ENCODE measurements at regions not wholly inside any gene's neighbourhood (a gene's known extent, or its start where the extent isn't known, plus 50 kb on each side); places are given as distances from the start of the nearest gene placed in this dataset.
"Not testable (repeated sequence)": the region's sequence is repeated elsewhere in the genome, so short reads cannot be mapped to it uniquely, and the experiment has no call there.

DNA sequence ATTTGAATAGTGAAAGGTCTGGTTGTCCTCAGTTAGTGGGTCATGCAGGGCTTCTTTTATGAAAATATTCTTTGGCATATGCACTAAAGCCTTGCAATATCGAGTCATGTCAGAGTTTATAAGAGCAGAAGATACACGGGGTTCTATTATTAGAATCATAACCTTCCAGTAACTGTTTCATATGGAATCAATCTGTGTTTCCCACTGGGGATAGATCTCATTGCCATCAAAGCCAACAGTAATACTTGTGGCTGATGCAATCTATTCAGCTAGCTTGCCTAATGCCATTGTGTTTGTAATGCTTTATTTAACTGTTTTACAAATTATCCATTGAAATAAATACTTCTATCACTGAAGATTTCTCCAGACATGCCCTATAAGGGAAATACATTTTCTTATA, 746.9 kb upstream of the PCDH9 start:
- DNase-seq = no peak

DNA sequence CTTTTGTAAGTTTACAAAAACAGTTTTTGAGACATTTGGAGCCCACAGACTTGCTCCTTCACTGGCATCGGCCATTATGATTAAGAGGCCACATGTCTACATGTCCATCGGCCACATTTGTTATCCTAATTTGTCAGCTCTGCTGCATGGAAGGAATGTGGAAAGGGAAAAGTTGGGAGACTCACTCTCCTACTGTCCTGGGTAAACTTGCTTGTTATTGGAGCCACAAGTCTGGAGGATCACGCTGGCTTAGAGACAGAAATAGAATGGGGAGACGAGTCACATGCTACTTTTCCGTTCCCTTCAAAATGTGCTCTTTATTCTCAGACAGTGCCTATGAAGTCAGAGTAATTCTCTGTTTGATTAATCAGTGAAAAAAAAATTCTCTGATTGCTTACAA, 741.2 kb upstream of the PCDH9 start:
- no peak for DNase-seq

DNA sequence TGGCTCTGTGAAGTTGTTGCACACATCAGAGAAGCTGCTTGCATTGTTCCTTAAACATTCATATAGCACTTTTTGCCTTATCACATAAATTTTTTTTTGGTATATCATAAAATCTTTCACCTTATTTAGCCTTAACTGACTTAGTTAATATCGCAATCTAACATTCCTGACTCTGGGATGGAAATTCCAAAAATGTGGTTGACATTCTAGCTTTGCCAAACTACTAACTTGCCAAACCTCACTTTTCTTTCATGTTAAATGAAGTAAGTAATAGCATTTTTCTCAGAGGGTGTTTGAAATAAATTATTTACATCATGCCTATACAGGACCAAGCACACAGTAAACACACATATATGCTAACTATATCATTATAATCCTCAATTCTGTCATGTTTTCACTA, 736.9 kb upstream of the PCDH9 start:
- no peak for DNase-seq

DNA sequence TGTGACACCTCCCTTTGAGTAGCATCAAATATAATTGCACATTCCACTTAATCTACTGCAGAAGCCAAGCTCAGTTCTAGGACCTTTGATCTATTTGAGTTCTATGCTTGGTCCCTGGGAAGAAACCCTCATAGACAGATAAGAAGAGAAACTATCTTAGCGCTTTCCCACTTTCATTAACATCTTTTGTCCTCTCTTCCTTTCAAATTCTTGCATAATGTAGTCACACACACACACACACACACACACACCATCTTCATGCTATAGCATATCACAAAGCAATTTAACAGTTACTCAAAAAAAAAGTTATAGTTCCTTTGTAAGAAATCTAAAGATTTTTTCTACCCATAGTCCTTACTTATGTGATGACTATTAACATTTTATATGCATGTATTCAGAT, 735.9 kb upstream of the PCDH9 start:
- DNase-seq = no peak

DNA sequence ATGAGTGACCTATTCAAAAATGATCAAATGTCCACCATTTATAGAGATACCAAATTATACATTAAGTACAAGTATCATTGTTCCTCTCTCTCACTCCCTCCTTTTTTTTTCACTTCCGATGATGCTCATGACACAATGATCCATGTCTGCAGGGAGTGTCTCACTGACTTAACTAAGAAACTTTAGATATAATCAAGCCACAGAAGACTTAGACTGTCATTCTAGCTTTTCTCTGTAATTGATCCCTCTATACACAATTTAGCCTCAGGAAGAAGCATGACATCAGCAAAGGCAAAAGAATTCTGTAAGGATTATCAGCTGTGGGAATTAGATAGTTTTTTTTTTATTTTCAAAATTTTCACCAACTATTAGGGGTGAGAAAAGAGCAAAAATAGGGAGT, 734.9 kb upstream of the PCDH9 start:
- no peak for DNase-seq

DNA sequence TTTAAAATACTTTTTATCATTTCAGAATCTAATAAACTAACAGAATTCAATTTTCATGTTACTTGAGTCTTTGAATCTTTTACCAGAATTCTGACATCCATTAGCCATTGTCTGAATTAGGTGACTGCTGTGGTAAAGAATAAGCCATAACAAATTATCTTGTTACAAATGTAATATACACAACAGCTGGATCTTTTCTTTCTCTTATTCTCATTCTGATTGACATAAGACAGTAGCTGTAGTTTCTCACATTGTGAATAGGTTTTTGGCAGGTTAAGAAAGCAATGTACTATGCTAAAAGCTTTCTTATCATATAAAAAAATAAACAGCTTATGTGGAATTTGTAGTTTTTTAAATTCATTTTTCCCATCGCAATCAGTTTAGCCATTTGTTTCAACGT, 734.0 kb upstream of the PCDH9 start:
- no peak for DNase-seq

DNA sequence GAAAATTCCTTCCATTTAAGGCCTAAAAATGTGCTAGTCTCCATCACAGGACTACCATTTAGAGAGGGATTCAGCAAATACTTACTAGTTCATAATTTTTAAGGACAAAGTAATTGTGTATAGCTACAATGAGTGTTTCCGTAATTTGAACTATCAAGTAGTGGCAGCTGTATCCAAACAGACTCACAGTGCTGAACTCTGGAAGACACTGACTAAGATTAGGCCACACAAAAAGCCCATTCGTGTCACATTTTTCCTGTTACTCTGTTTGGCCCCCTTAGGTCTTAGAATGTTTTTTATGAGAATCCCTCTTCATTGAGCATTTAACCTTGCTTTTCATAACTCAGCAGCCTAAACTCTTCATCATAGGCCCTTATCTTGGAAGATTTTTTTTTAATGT, 731.2 kb upstream of the PCDH9 start:
- DNase-seq = no peak

DNA sequence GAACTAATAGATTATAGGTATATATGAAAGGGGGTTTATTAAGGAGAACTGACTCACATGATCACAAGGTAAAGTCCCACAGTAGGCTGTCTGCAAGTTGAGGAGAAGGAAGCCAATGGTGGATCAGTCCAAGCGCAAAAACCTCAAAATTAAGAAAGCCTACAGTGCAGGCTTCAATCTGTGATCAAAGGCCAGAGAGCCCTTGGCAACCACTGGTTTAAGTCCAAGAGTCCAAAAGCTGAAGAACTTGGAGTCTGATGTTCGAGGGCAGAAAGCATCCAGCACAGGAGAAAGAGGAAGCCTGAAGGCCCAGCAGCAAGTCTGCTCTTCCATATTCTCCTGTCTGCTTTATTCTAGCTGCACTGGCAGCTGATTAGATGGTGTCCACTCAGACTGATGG, 721.3 kb upstream of the PCDH9 start:
- DNase-seq = no peak

DNA sequence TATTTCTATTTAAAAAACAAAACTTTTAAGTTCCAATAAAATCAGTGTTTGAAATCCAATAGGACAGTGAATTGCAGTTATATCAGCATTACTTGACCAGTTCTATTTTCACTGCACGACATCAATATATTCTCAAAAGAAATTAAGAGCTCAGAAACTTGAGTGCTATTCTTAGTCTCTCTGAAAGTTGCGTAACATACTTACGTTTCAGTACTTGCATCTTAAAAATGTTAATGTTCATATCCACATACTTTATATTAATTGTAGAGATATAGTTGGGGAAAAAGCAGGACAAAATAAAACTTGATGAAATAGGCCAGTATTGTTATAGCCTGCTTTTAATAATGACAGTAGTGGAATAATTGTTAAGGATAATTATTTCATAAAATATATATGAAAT, 720.5 kb upstream of the PCDH9 start:
- no peak for DNase-seq

DNA sequence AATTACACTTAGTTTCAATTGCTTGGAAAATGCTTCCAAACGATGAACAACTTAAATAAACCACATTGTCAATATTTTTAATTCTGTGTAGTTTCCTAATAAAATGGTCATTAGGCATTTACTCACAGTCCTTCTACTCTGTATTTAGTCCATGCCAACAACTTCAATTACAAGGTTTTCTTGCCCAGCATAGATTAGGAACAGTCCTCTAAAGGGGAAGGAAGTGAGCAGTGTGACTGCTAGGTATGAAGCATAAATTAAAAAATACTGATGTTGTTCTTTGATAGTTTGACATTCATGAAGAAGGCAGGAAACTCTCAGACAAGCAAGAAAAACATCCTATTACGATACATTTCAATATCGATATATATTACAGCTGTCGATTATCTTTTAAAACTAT, 716.0 kb upstream of the PCDH9 start:
- DNase-seq = no peak

DNA sequence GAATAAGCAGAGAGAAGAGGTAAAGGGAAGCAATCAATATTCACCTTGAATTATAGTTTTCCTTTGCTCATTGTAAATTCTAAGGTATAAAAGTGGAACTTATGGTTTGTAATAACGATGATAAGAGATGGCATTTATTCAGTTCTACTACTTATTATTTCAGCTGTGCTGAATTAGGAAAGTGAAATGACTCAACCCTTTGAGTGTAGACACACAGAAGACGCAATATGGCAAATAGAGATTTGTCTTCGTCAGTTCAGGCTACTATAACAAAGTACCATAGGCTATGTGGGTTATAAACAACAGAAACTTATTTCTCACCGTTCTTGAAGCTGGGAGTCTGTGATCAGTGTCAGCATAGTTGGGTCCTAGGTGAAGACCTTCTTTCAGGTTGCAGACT, 713.0 kb upstream of the PCDH9 start:
- no peak for DNase-seq

DNA sequence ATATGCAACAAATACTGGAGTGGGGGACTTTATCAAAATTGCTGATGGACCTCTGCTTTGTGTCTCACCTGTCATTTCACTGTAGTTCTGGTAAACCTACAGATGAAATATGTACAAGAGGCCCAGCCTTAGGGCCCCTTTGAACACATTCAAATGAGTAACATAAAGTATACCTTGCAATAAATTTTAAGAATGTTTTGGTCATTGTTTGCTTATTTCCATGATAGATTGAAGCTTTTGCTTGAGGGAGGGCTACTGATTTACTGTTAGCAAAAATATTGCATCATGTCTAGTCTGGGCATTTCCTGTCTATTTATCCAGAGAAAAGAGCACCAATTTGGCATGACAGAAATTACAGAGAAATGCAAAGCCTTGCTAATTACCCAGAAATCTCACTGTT, 705.5 kb upstream of the PCDH9 start:
- no peak for DNase-seq

DNA sequence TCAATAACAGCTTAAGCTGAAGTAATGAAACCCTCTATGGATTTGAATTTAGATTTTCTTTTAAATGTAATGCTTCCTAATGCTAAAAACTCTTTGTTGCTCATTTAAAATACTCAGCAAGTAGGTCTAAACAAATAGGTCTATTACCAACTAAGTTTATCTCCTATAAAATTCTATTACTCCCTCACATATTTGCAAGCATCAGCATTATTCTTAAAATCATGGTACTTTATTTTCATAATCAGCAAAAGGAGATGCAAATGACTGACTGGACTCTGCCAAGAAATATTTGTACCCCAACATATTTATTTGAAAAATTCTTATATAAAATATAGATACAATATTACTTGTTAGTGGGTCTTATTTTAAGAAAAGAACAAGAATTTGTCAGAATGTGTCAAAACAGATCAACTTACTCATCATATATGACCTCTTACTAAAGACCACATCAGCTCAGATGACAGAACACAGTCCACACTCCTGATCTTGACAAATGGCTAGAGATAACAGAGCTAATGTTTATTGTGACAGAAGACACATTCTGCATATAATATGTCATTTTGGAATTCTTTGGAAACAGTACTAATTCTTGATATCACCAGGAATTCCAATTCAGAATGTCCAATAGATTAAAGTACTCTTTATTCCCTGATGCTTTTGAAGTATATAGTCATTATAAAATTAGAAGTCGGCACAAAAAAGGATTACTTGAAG, 704.6 kb upstream of the PCDH9 start:
- DNase-seq = no peak

DNA sequence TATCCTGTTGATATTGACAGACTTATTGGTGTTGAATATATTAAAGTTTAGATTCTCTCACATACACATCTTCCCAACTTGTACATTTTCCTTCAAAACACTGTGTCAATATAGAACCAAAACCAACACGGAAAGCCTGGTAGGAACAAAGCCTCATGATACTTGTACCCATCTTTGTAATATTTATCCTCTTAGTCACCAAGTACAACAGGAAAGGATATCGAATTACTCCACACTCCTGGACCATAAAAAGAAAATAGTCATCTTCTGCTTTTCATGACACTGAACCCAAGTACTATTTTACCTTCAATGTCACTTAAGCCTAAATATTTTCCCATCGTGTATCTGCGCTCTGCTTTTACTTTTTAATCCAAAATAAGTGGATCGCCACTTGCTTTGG, 702.9 kb upstream of the PCDH9 start:
- no peak for DNase-seq

DNA sequence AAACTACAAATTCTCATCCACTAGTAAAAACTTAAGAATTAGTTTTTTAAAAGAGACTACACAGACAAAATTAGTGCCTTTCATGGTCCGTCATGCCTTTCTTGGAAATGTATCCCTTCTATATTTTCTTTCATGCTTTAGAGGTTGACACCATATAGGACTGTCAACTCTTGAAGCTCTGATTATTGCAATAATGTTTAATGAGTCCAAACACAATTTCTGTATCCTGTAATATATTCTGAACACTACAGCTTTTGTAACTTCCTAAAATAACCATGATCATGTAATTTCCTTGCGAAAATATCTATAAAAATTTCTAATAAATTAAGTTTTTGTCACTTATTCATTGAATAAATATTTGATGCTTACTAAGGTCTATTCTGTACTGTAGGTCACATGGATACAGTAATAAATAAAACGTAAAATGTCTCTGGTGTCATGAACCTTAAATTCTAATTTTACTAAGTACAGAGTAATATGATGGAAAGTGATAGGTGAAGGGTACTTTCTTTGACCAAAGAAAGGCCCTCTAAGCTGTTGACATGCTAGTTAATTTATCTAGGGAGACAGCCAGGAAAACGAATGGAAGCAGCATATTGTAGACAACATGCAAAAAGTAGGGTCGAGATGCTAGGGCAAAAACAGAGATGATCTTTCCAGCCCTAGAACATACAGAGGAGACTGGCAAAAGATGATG, 687.3 kb upstream of the PCDH9 start:
- no peak for DNase-seq

DNA sequence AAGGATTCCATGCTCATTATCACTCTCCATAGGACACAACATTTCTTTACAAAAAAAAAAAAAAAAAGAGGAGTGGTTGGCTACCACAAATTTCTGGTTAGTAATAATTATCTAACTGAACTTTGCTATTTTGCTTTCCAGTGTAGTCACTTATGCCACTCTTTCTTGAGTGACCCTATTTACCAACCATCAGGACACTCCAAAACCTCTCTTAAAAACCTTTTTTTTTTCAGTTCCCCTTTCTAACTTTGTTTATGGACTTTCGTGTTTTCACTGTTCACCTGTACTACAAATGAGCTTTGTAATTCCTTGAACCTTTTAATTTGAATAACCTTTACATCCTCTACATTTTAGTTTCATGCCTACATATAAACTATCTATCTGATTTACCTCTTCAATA, 686.5 kb upstream of the PCDH9 start:
- no peak for DNase-seq

DNA sequence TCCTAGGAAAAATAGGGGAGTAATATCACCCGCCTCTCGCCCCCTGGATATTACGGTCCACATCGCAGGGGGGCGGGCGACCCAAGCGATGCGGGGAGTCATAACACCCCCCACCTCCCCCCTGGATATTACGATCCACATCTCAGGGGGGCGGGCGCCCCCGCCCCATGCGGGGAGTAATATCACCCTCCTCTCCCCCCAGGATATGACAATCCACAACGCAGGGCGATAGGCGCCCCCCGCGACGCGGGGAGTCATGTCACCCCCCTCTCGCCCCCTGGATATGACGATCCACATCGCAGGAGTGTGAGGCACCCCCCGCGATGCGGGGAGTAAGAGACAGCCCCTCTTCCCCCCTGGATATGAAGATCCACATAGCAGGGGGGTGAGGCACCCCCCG, 684.4 kb upstream of the PCDH9 start:
- no peak for DNase-seq

DNA sequence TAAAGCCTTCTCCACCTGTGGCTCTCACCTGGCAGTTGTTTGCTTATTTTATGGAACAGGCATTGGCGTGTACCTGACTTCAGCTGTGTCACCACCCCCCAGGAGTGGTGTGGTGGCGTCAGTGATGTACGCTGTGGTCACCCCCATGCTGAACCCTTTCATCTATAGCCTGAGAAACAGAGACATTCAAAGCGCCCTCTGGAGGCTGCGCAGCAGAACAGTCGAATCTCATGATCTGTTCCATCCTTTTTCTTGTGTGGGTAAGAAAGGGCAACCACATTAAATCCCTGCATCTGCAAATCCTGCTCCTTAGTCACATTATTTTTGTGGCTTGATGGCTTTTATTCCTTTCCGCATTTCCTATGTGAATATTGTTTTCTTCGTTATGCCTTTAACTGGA, 672.8 kb upstream of the PCDH9 start:
- DNase-seq = not testable (repeated sequence)

DNA sequence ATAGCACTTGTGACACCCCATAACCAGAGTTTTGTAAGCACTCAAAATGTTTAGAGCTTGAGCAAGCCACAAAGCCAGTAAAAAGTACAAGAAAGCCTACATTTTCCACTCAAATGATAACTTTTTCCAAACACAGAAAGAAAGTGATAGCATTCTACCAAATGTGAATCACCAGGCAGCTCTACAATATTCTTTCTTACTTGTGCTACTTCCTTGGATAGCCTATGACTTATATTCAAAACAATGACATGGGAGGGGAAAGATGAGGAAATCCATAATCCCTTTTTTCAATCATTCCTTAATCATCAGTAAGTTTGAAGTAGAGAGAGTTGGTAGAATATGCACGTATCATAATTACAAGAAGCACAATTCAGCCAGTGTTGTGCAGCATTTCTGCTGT, 650.8 kb upstream of the PCDH9 start:
- no peak for DNase-seq

DNA sequence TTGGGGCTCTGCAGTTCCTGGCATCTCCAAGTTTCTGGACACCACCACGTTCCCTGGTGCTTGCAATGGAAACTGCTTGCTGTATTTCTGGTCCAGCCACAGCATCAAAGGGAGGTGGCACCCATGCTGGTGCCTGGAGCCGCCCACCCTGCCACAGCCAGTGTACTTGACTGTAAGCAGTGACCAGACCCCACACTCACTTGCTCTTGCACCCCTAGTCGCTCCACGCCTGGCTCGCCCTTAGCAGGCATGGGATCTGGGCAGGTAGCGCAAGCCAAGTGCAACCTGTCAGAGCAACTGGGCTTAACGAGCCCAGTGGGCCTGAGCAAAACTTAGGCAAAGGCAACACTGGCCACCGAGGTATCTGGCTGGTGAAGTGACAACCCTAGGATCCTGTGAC, 648.2 kb upstream of the PCDH9 start:
- DNase-seq = no peak

DNA sequence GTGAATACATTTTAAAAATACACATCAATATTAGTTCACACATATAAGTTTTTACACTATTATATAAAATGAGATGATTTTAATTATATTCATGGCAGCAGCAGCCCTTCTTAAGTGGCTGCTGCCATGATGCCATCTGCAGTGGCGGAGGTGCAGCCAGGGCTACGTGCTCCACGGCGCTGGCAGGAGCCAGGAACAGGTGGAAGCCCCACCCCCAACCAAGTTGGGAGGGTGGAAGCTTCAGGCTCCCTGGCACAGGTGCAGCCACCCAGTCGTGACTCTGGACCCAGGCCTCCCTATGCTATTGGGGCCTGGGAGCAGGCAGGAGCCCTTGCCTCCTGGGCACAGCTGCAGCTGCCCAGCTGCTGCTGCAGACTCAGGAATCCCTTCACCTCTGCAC, 646.9 kb upstream of the PCDH9 start:
- DNase-seq = no peak

DNA sequence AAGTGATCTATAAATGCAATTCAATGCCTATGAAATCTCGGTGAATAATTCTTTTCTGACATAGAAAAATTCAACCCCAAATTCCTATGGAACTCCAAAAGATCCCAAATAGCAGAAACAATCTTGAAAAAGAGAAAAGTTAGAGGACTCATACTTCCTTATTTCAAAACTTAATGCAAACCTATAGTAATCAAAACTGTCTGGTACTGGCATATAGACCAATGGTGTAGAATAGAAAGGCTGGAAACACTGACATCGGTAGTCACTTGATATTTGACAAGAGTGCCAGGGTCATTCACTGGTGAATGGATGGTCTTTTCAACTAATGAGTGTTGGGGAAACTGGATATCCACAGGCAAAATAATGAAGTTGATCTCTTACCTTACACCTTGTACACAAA, 637.1 kb upstream of the PCDH9 start:
- DNase-seq = no peak

DNA sequence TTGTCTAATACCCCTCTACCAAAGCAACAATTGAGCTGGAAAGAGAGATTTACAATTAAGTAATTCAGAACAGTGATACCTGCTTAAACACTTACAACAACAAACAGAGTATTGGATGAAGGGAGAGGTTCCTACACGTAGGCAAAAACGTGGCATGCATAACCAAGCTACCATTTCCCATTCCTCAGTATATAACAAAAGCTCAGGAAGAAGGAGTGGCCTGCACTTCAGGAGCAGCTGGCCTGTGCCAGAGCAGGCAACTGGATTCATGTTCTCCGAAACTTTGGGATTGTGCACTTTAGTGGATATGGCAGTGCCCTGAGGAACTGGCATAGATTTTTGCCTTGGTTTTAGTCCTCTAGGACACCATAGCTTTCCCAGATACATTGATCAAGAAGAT, 630.2 kb upstream of the PCDH9 start:
- no peak for DNase-seq

DNA sequence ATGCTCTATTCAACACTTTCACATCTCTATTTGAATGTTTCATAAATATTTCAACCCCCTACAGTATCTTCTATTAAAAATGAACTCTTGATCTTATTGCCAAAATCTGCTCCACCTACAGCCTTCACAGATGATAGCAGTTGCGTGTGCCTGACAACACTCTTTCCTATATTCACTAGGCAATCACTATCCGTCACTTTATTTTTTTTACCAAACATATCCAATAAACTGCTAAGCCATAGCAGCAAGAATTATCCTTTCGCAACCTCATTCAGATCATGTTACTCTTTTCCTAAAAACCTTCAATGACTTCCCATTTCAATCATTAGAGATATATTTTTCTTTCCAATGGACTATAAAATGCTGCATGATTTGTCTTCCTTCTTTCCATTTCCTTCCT, 629.8 kb upstream of the PCDH9 start:
- DNase-seq = no peak

Data from SHP77 treated with DMSO at 0.1 percent for 48 hours (cell line).